ENCODE measurements at regions not wholly inside any gene's neighbourhood (a gene's known extent, or its start where the extent isn't known, plus 50 kb on each side); places are given as distances from the start of the nearest gene placed in this dataset.

GRCh38 chr12:94783862-94784261, 133.5 kb upstream of the TMCC3 start:
- TF ChIP-seq, protein P1, sequence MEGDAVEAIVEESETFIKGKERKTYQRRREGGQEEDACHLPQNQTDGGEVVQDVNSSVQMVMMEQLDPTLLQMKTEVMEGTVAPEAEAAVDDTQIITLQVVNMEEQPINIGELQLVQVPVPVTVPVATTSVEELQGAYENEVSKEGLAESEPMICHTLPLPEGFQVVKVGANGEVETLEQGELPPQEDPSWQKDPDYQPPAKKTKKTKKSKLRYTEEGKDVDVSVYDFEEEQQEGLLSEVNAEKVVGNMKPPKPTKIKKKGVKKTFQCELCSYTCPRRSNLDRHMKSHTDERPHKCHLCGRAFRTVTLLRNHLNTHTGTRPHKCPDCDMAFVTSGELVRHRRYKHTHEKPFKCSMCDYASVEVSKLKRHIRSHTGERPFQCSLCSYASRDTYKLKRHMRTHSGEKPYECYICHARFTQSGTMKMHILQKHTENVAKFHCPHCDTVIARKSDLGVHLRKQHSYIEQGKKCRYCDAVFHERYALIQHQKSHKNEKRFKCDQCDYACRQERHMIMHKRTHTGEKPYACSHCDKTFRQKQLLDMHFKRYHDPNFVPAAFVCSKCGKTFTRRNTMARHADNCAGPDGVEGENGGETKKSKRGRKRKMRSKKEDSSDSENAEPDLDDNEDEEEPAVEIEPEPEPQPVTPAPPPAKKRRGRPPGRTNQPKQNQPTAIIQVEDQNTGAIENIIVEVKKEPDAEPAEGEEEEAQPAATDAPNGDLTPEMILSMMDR (IDR thresholded peaks at IDR 0.05 in 4 of 5, conservative IDR thresholded peaks at IDR 0.05 in 1 of 5) = no peak
- no peak for TF ChIP-seq POLR2A (IDR thresholded peaks at IDR 0.05)

Data from gastrocnemius medialis (tissue), 4 donors.